ENCODE measurements at regions not wholly inside any gene's neighbourhood (a gene's known extent, or its start where the extent isn't known, plus 50 kb on each side); places are given as distances from the start of the nearest gene placed in this dataset.

- Mint-ChIP-seq H3K36me3 (no peaks in the 10 kb centered on the region), H3K4me3 (no peak overlapping the region), H3K27me3 (ENCODE audit: low read depth in 3 of 3) (no peaks in the 10 kb centered on the region), H3K4me1 (no peaks in the 10 kb centered on the region), H3K27ac (no peak overlapping the region), H3K9me3 (peaks cover 0 to 21% (median 2%) of the 10 kb centered on the region in 6 donors)
- no peak for DNase-seq
Measured at GRCh38 chr5:167346461-167346860, 945.0 kb upstream of the WWC1 start.

GRCh38 chr5:167348251-167348926, 943.1 kb upstream of the WWC1 start:
- Mint-ChIP-seq H3K27me3 (ENCODE audit: low read depth in 3 of 3) (no peaks in the 10 kb centered on the region), H3K27ac (no peak overlapping the region), H3K9me3 (peaks cover 0 to 26% (median 2%) of the 10 kb centered on the region in 6 donors), H3K36me3 (no peaks in the 10 kb centered on the region), H3K4me3 (no peak overlapping the region), H3K4me1 (no peaks in the 10 kb centered on the region)
- DNase-seq, result no peak

- Mint-ChIP-seq H3K9me3 (peaks cover 0 to 26% (median 3%) of the 10 kb centered on the region in 6 donors), H3K36me3 (no peaks in the 10 kb centered on the region), H3K4me1 (no peaks in the 10 kb centered on the region), H3K27ac (no peak overlapping the region), H3K27me3 (ENCODE audit: low read depth in 3 of 3) (no peaks in the 10 kb centered on the region), H3K4me3 (no peak overlapping the region)
- no peak for DNase-seq
Measured at GRCh38 chr5:167348980-167349379, 942.5 kb upstream of the WWC1 start.

GRCh38 chr5:167351316-167351715, 940.1 kb upstream of the WWC1 start:
- H3K27ac Mint-ChIP-seq, result no peak overlapping the region
- no peak overlapping the region for H3K4me3 Mint-ChIP-seq
- H3K4me1 Mint-ChIP-seq, result no peaks in the 10 kb centered on the region
- DNase-seq, result no peak
- H3K9me3 Mint-ChIP-seq, result peaks cover 2 to 25% (median 7%) of the 10 kb centered on the region in 6 donors
- H3K36me3 Mint-ChIP-seq, result no peaks in the 10 kb centered on the region
- no peaks in the 10 kb centered on the region for H3K27me3 Mint-ChIP-seq (ENCODE audit: low read depth in 3 of 3)

GRCh38 chr5:167352801-167353200, 938.6 kb upstream of the WWC1 start:
- Mint-ChIP-seq H3K4me3 (no peak overlapping the region), H3K9me3 (peaks cover 4 to 19% (median 7%) of the 10 kb centered on the region in 6 donors), H3K36me3 (no peaks in the 10 kb centered on the region), H3K4me1 (no peaks in the 10 kb centered on the region), H3K27me3 (ENCODE audit: low read depth in 3 of 3) (peaks cover 0 to 2% (median 0%) of the 10 kb centered on the region in 3 donors), H3K27ac (no peak overlapping the region)
- DNase-seq, result no peak

- no peaks in the 10 kb centered on the region for H3K4me1 Mint-ChIP-seq
- no peaks in the 10 kb centered on the region for H3K36me3 Mint-ChIP-seq
- peaks cover 0 to 2% (median 0%) of the 10 kb centered on the region in 3 donors for H3K27me3 Mint-ChIP-seq (ENCODE audit: low read depth in 3 of 3)
- no peak for DNase-seq
- H3K27ac Mint-ChIP-seq, result no peak overlapping the region
- peaks cover 4 to 17% (median 8%) of the 10 kb centered on the region in 6 donors for H3K9me3 Mint-ChIP-seq
- no peak overlapping the region for H3K4me3 Mint-ChIP-seq
Measured at GRCh38 chr5:167355346-167355745, 936.1 kb upstream of the WWC1 start.

GRCh38 chr5:167356374-167356773, 935.1 kb upstream of the WWC1 start:
- H3K4me1 Mint-ChIP-seq, result no peaks in the 10 kb centered on the region
- no peak overlapping the region for H3K27ac Mint-ChIP-seq
- H3K4me3 Mint-ChIP-seq, result no peak overlapping the region
- H3K36me3 Mint-ChIP-seq, result no peaks in the 10 kb centered on the region
- peaks cover 0 to 2% (median 0%) of the 10 kb centered on the region in 3 donors for H3K27me3 Mint-ChIP-seq (ENCODE audit: low read depth in 3 of 3)
- no peak for DNase-seq
- H3K9me3 Mint-ChIP-seq, result peaks cover 3 to 24% (median 8%) of the 10 kb centered on the region in 6 donors

- Mint-ChIP-seq H3K9me3 (peaks cover 5 to 19% (median 9%) of the 10 kb centered on the region in 6 donors), H3K27ac (no peak overlapping the region), H3K4me3 (no peak overlapping the region), H3K4me1 (no peaks in the 10 kb centered on the region), H3K27me3 (ENCODE audit: low read depth in 3 of 3) (peaks cover 0 to 2% (median 0%) of the 10 kb centered on the region in 3 donors), H3K36me3 (no peaks in the 10 kb centered on the region)
- DNase-seq, result no peak
Measured at GRCh38 chr5:167358868-167359492, 932.5 kb upstream of the WWC1 start.

GRCh38 chr5:167361795-167362194, 929.6 kb upstream of the WWC1 start:
- DNase-seq, result no peak
- Mint-ChIP-seq H3K9me3 (peaks cover 0 to 23% (median 11%) of the 10 kb centered on the region in 6 donors), H3K27me3 (ENCODE audit: low read depth in 3 of 3) (peaks cover 0 to 2% (median 0%) of the 10 kb centered on the region in 3 donors), H3K36me3 (no peaks in the 10 kb centered on the region), H3K4me3 (no peak overlapping the region), H3K27ac (no peak overlapping the region), H3K4me1 (no peaks in the 10 kb centered on the region)

- Mint-ChIP-seq H3K4me1 (no peaks in the 10 kb centered on the region), H3K4me3 (no peak overlapping the region), H3K27me3 (ENCODE audit: low read depth in 3 of 3) (no peaks in the 10 kb centered on the region), H3K36me3 (no peaks in the 10 kb centered on the region), H3K9me3 (peaks cover 0 to 23% (median 11%) of the 10 kb centered on the region in 6 donors), H3K27ac (no peak overlapping the region)
- no peak for DNase-seq
Measured at GRCh38 chr5:167363065-167363464, 928.4 kb upstream of the WWC1 start.

- Mint-ChIP-seq H3K4me1 (no peaks in the 10 kb centered on the region), H3K27me3 (ENCODE audit: low read depth in 3 of 3) (no peaks in the 10 kb centered on the region), H3K9me3 (peaks cover 3 to 33% (median 12%) of the 10 kb centered on the region in 6 donors), H3K36me3 (no peaks in the 10 kb centered on the region), H3K4me3 (no peak overlapping the region), H3K27ac (no peak overlapping the region)
- DNase-seq, result no peak
Measured at GRCh38 chr5:167375125-167375524, 916.3 kb upstream of the WWC1 start.

- Mint-ChIP-seq H3K4me1 (no peaks in the 10 kb centered on the region), H3K9me3 (peaks cover 2 to 41% (median 13%) of the 10 kb centered on the region in 6 donors), H3K27me3 (ENCODE audit: low read depth in 3 of 3) (no peaks in the 10 kb centered on the region), H3K27ac (no peak overlapping the region), H3K36me3 (no peaks in the 10 kb centered on the region), H3K4me3 (no peak overlapping the region)
- DNase-seq, result no peak
Measured at GRCh38 chr5:167378894-167379723, 912.3 kb upstream of the WWC1 start.

- Mint-ChIP-seq H3K27me3 (ENCODE audit: low read depth in 3 of 3) (no peaks in the 10 kb centered on the region), H3K36me3 (no peaks in the 10 kb centered on the region), H3K27ac (no peak overlapping the region), H3K4me1 (no peaks in the 10 kb centered on the region), H3K9me3 (peaks cover 2 to 47% (median 16%) of the 10 kb centered on the region in 6 donors), H3K4me3 (no peak overlapping the region)
- no peak for DNase-seq
Measured at GRCh38 chr5:167381457-167381856, 910.0 kb upstream of the WWC1 start.

GRCh38 chr5:167389537-167389936, 901.9 kb upstream of the WWC1 start:
- no peak for DNase-seq
- Mint-ChIP-seq H3K4me1 (no peaks in the 10 kb centered on the region), H3K9me3 (peaks cover 8 to 52% (median 26%) of the 10 kb centered on the region in 6 donors), H3K27ac (no peak overlapping the region), H3K27me3 (ENCODE audit: low read depth in 3 of 3) (no peaks in the 10 kb centered on the region), H3K36me3 (peaks cover 0 to 3% (median 0%) of the 10 kb centered on the region in 3 donors), H3K4me3 (no peak overlapping the region)
